ENCODE measurements at regions not wholly inside any gene's neighbourhood (a gene's known extent, or its start where the extent isn't known, plus 50 kb on each side); places are given as distances from the start of the nearest gene placed in this dataset.
A peak's percentile ranks its signal among the peaks of the same experiment; 100 is the strongest.

DNA sequence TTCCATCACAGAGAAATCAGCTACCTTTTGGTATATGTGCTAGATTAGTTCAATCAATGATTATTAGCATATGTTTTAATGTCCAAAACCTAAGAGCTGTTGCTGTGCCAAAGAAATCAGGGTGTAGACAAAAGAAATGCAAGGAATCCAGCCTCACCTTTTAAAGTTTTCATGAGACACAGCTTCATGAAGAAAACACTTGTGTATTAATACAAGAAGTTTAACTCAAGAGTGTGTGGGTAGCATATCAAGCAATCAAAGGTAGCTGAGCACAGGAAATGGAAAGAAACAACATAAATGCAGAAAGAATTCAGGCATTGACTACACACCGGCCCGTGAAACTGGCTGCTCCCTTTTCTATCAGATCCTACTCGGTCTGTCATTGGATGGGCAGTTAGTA, 76.0 kb upstream of the CAV2 start (continued):
- TF ChIP-seq ZBTB10 (tag by site-specific recombination; IDR thresholded peaks at IDR 0.05) (no peak), AEBP2 (tag by site-specific recombination; IDR thresholded peaks at IDR 0.05; ENCODE audit: borderline replicate concordance) (no peak), ZNF280C (tag by site-specific recombination; IDR thresholded peaks at IDR 0.05) (no peak), ZNF624 (tag by site-specific recombination; IDR thresholded peaks at IDR 0.05) (no peak), ZNF423 (tag by site-specific recombination; IDR thresholded peaks at IDR 0.05) (no peak), ZNF37A (tag by site-specific recombination; IDR thresholded peaks at IDR 0.05) (no peak), ZNF501 (tag by site-specific recombination; IDR thresholded peaks at IDR 0.05) (no peak), IKZF3 (tag by site-specific recombination; IDR thresholded peaks at IDR 0.05) (no peak), EGR2 (tag by site-specific recombination; IDR thresholded peaks at IDR 0.05; ENCODE audit: low read depth) (no peak), ZNF544 (tag by site-specific recombination; IDR thresholded peaks at IDR 0.05) (no peak), WT1 (tag by site-specific recombination; IDR thresholded peaks at IDR 0.05) (no peak)
- TF ChIP-seq, protein P1, sequence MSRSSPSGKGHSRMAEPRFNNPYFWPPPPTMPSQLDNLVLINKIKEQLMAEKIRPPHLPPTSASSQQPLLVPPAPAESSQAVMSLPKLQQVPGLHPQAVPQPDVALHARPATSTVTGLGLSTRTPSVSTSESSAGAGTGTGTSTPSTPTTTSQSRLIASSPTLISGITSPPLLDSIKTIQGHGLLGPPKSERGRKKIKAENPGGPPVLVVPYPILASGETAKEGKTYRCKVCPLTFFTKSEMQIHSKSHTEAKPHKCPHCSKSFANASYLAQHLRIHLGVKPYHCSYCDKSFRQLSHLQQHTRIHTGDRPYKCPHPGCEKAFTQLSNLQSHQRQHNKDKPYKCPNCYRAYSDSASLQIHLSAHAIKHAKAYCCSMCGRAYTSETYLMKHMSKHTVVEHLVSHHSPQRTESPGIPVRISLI (tag by site-specific recombination; IDR thresholded peaks at IDR 0.05), result no peak
- TF ChIP-seq, protein P2, sequence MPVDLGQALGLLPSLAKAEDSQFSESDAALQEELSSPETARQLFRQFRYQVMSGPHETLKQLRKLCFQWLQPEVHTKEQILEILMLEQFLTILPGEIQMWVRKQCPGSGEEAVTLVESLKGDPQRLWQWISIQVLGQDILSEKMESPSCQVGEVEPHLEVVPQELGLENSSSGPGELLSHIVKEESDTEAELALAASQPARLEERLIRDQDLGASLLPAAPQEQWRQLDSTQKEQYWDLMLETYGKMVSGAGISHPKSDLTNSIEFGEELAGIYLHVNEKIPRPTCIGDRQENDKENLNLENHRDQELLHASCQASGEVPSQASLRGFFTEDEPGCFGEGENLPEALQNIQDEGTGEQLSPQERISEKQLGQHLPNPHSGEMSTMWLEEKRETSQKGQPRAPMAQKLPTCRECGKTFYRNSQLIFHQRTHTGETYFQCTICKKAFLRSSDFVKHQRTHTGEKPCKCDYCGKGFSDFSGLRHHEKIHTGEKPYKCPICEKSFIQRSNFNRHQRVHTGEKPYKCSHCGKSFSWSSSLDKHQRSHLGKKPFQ (tag by site-specific recombination; IDR thresholded peaks at IDR 0.05), result no peak

GRCh38 chr7:116425647-116426209, 73.8 kb upstream of the CAV2 start:
- Histone ChIP-seq H3K36me3 (ENCODE audit: control insufficient read depth in 2 of 2, insufficient read depth in 1 of 2, low read length in 2 of 2) (no peaks in the 10 kb centered on the region), H3K4me3 (ENCODE audit: low read depth, low read length) (no peak overlapping the region), H3K4me1 (ENCODE audit: control insufficient read depth, insufficient read depth, low read length) (peaks cover 8% of the 10 kb centered on the region; the same call in 1 of the 2 replicates), H3K27ac (ENCODE audit: extremely low read depth, low read depth, low read length) (no peak overlapping the region), H3K9me3 (ENCODE audit: control insufficient read depth, insufficient read depth, low read depth, low read length) (no peaks in the 10 kb centered on the region)
- POLR2A ChIA-PET, result interaction anchor here (0.6 to 1.0 kb wide), 2 partner anchors 101 to 210 kb away, joined by 3 to 4 read pairs; no protein-coding TSS in a partner anchor
- CTCF ChIA-PET, result interaction anchor here (0.6 to 1.2 kb wide), 2 partner anchors 12 to 21 kb away, joined by 4 to 8 read pairs; no protein-coding TSS in a partner anchor
- TF ChIP-seq ZNF146 (tag by site-specific recombination; IDR thresholded peaks at IDR 0.05) (peak; percentile 82), KLF10 (tag by site-specific recombination; IDR thresholded peaks at IDR 0.05) (no peak), ZNF214 (tag by site-specific recombination; IDR thresholded peaks at IDR 0.05; ENCODE audit: borderline replicate concordance) (no peak), ZNF514 (tag by site-specific recombination; IDR thresholded peaks at IDR 0.05) (no peak), MEIS1 (CRISPR knock-in tag; IDR thresholded peaks at IDR 0.05; ENCODE audit: borderline replicate concordance) (no peak), ZNF521 (tag by site-specific recombination; IDR thresholded peaks at IDR 0.05) (no peak), ZNF629 (tag by site-specific recombination; IDR thresholded peaks at IDR 0.05) (peak; percentile 90), RBAK (tag by site-specific recombination; IDR thresholded peaks at IDR 0.05) (no peak), PRDM6 (tag by site-specific recombination; IDR thresholded peaks at IDR 0.05) (no peak), GLI4 (tag by site-specific recombination; IDR thresholded peaks at IDR 0.05) (no peak), ZNF202 (tag by site-specific recombination; IDR thresholded peaks at IDR 0.05; ENCODE audit: borderline replicate concordance) (no peak), ZBTB7A (tag by site-specific recombination; IDR thresholded peaks at IDR 0.05; ENCODE audit: low read depth) (no peak), ZFP69B (tag by site-specific recombination; IDR thresholded peaks at IDR 0.05) (no peak), ZNF658 (tag by site-specific recombination; IDR thresholded peaks at IDR 0.05) (no peak)
